PC-3 (cell line): ENCODE measurements at regions not wholly inside any gene's neighbourhood (a gene's known extent, or its start where the extent isn't known, plus 50 kb on each side); places are given as distances from the start of the nearest gene placed in this dataset.

Source experiments
- ATAC-seq: fragments of 200-7000 bp; cut with Tn5 transposase; 2 replicates; pipeline ENCODE4 v1.9.1; 2020; ENCODE audit warnings: mild to moderate bottlenecking, moderate library complexity
- BruUV-seq: library from RNA; stranded (reverse); fragments of 400-500 nt; replicated peaks from 2 replicates; lab custom pipeline; 2021; lab: Mats Ljungman, UMichigan
- CTCF ChIA-PET: fragments of 300-600 bp; sonication (Branson Sonifier 250); formaldehyde crosslinking; loops from one replicate; lab custom pipeline; 2022; ENCODE audit warnings: antibody characterized with exemption; lab: Charles Lee
- POLR2A ChIA-PET: fragments of 300-600 bp; sonication (Branson Sonifier 250); formaldehyde crosslinking; loops from one replicate; lab custom pipeline; 2022; ENCODE audit warnings: antibody characterized with exemption; ENCODE audit not compliant: unreplicated experiment; lab: Charles Lee
- DNase-seq: peaks from one replicate; pipeline ENCODE4 v3.0.0-alpha.2; 2015
- H2AFZ ChIP-seq: fragments of 300-600 bp; sonication (generic); 2 replicates; pipeline ENCODE4 v1.6.0; 2016; ENCODE audit warnings: antibody characterized with exemption, low read length
- H3F3A ChIP-seq: fragments of 300-600 bp; sonication (generic); one replicate; pipeline ENCODE4 v1.6.0; 2017; ENCODE audit warnings: antibody characterized with exemption, low read length, control low read depth, mild to moderate bottlenecking; ENCODE audit not compliant: unreplicated experiment
- H3K27ac ChIP-seq: fragments of 300-600 bp; sonication (generic); 2 replicates; pipeline ENCODE4 v1.5.1; 2016; ENCODE audit warnings: mild to moderate bottlenecking, low read length
- H3K27me3 ChIP-seq: fragments of 300-600 bp; sonication (generic); 2 replicates; pipeline ENCODE4 v1.6.1; 2016; ENCODE audit warnings: low read length, mixed read lengths
- H3K36me3 ChIP-seq: fragments of 300-600 bp; sonication (generic); 2 replicates; pipeline ENCODE4 v1.6.1; 2016; ENCODE audit warnings: low read depth, mixed run types, low read length, mixed read lengths
- H3K4me1 ChIP-seq: fragments of 300-600 bp; sonication (generic); 2 replicates; pipeline ENCODE4 v1.5.1; 2016; ENCODE audit warnings: low read length; ENCODE audit not compliant: insufficient read depth
- H3K4me2 ChIP-seq: fragments of 300-600 bp; sonication (generic); 2 replicates; pipeline ENCODE4 v1.6.0; 2016; ENCODE audit warnings: low read length
- H3K4me3 ChIP-seq: fragments of 300-600 bp; sonication (generic); 2 replicates; pipeline ENCODE4 v1.5.1; 2016; ENCODE audit warnings: mild to moderate bottlenecking, low read length, mixed read lengths
- H3K79me2 ChIP-seq: fragments of 300-600 bp; sonication (generic); 2 replicates; pipeline ENCODE4 v1.6.1; 2017; ENCODE audit warnings: low read length, mixed read lengths
- H3K9ac ChIP-seq: fragments of 300-600 bp; sonication (generic); 2 replicates; pipeline ENCODE4 v1.6.0; 2016; ENCODE audit warnings: mild to moderate bottlenecking, low read length
- H3K9me2 ChIP-seq: fragments of 300-600 bp; sonication (generic); replicated peaks from 2 replicates; pipeline ENCODE4 v1.6.1; 2016; ENCODE audit warnings: mixed run types, low read length, mixed read lengths
- H3K9me3 ChIP-seq: fragments of 300-600 bp; sonication (generic); 2 replicates; pipeline ENCODE4 v1.6.1; 2016; ENCODE audit warnings: low read length, mixed read lengths
- H4K20me1 ChIP-seq: fragments of 300-600 bp; sonication (generic); 2 replicates; pipeline ENCODE4 v1.6.1; 2016; ENCODE audit warnings: low read length, mixed read lengths
- EZH2 ChIP-seq: fragments of 300-600 bp; sonication (generic); IDR thresholded peaks from one replicate; pipeline ENCODE4 v1.6.1; 2017; ENCODE audit warnings: antibody characterized with exemption, mild to moderate bottlenecking, low read length; ENCODE audit not compliant: unreplicated experiment
- EZH2phosphoT487 ChIP-seq: fragments of 300-600 bp; sonication (generic); IDR thresholded peaks from 2 replicates; pipeline ENCODE4 v1.6.1; 2018; ENCODE audit warnings: mild to moderate bottlenecking, antibody characterized with exemption, low read length, borderline replicate concordance
- intact Hi-C: fragments of 100-400 bp; cut with micrococcal nuclease; formaldehyde crosslinking; loops from 2 replicates; pipeline ENCODE4 v1.9.0; 2023
- TF ChIP-seq, protein P1 (sequence below): fragments of 300-600 bp; sonication (generic); conservative IDR thresholded peaks from 2 replicates; pipeline ENCODE4 v1.5.1; 2017; ENCODE audit warnings: antibody characterized with exemption, low read depth, mild to moderate bottlenecking, low read length

GRCh38 chr15:62532367-62532766 is 367.3 kb upstream of the C2CD4B start:
- no peaks in the 10 kb centered on the region for H3F3A ChIP-seq
- H4K20me1 ChIP-seq: no peaks in the 10 kb centered on the region
- H3K36me3 ChIP-seq: no peaks in the 10 kb centered on the region
- H3K9me3 ChIP-seq: no peaks in the 10 kb centered on the region
- H3K79me2 ChIP-seq: no peaks in the 10 kb centered on the region
- ATAC-seq (no peak), DNase-seq (no peak)
- no peaks in the 10 kb centered on the region for H3K27me3 ChIP-seq
- BruUV-seq: no TSS peak
- ChIA-PET CTCF (no interaction called here), POLR2A (no interaction called here)
- no peak overlapping the region for H3K4me3 ChIP-seq
- H3K27ac ChIP-seq: no peak overlapping the region
- intact Hi-C loops: no loop called here
- H3K9ac ChIP-seq: no peak overlapping the region
- no peaks in the 10 kb centered on the region for H3K9me2 ChIP-seq
- TF ChIP-seq, protein P1, sequence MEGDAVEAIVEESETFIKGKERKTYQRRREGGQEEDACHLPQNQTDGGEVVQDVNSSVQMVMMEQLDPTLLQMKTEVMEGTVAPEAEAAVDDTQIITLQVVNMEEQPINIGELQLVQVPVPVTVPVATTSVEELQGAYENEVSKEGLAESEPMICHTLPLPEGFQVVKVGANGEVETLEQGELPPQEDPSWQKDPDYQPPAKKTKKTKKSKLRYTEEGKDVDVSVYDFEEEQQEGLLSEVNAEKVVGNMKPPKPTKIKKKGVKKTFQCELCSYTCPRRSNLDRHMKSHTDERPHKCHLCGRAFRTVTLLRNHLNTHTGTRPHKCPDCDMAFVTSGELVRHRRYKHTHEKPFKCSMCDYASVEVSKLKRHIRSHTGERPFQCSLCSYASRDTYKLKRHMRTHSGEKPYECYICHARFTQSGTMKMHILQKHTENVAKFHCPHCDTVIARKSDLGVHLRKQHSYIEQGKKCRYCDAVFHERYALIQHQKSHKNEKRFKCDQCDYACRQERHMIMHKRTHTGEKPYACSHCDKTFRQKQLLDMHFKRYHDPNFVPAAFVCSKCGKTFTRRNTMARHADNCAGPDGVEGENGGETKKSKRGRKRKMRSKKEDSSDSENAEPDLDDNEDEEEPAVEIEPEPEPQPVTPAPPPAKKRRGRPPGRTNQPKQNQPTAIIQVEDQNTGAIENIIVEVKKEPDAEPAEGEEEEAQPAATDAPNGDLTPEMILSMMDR: no peak
- TF ChIP-seq EZH2 (no peak), EZH2phosphoT487 (no peak)
- no peaks in the 10 kb centered on the region for H3K4me1 ChIP-seq
- H3K4me2 ChIP-seq: no peak overlapping the region
- H2AFZ ChIP-seq: no peak overlapping the region

DNA sequence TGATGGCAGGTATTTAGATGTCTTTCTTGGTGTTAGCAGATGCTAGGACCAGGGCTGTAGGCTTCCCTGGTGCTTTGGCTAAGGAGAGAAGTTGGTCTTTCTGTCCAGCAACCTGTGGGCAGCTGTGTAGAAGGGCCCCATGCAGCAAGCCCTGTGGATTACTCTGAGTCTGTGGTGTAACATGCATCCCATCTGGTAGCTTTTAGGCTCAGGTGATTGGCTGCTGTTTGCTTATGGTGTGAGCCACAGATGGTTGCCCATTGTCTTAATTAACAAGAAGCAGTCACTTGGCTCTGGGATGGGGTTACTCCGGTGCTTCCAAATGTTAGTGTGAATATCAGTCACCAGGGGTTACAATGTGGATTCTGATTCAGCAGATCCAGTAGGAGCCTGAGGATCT is 368.6 kb upstream of the C2CD4B start:
- Histone ChIP-seq H3K79me2 (no peaks in the 10 kb centered on the region), H3K27me3 (no peaks in the 10 kb centered on the region), H3K9me3 (no peaks in the 10 kb centered on the region), H3K36me3 (no peaks in the 10 kb centered on the region), H3F3A (no peaks in the 10 kb centered on the region), H4K20me1 (no peaks in the 10 kb centered on the region), H3K9me2 (no peaks in the 10 kb centered on the region), H3K4me2 (no peak overlapping the region), H3K4me3 (no peak overlapping the region), H3K9ac (no peak overlapping the region), H3K27ac (no peak overlapping the region), H2AFZ (no peak overlapping the region), H3K4me1 (no peaks in the 10 kb centered on the region)
- no peak for TF ChIP-seq EZH2phosphoT487
- TF ChIP-seq, protein P1: no peak
- TF ChIP-seq EZH2: no peak
- intact Hi-C loops: no loop called here
- no TSS peak for BruUV-seq
- no peak for DNase-seq
- ChIA-PET CTCF (no interaction called here), POLR2A (no interaction called here)
- ATAC-seq: no peak

DNA sequence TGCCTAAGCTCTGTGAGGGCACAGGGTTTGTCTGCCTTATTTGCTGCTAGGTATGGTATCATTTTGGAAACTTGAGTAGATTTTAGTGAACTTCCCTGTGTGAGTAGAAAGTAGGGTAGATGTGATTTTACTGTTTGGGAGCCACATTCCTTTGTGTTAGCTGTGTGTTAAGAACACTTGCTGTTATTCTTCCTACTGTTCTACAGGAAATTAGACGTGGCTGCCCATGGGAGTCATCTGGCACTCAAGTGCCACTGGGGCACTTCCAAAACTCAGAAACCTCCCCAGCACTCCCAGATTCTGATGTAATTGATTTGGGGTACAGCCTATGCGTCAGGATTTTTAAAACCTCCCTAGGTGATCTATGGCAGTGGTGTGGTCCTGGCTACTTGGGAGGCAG is 369.9 kb upstream of the C2CD4B start:
- Histone ChIP-seq H3K9me2 (no peaks in the 10 kb centered on the region), H4K20me1 (no peaks in the 10 kb centered on the region), H3K27ac (no peak overlapping the region), H3F3A (no peaks in the 10 kb centered on the region), H3K27me3 (no peaks in the 10 kb centered on the region), H3K36me3 (no peaks in the 10 kb centered on the region), H3K9me3 (no peaks in the 10 kb centered on the region), H2AFZ (no peak overlapping the region), H3K79me2 (no peaks in the 10 kb centered on the region), H3K4me2 (no peak overlapping the region), H3K4me3 (no peak overlapping the region), H3K4me1 (no peaks in the 10 kb centered on the region), H3K9ac (no peak overlapping the region)
- ATAC-seq (no peak), DNase-seq (no peak)
- no TSS peak for BruUV-seq
- TF ChIP-seq EZH2phosphoT487: no peak
- TF ChIP-seq EZH2: no peak
- TF ChIP-seq, protein P1: no peak
- ChIA-PET CTCF (no interaction called here), POLR2A (no interaction called here)
- intact Hi-C loops: no loop called here
